H1 (cell line): ENCODE measurements at regions not wholly inside any gene's neighbourhood (a gene's known extent, or its start where the extent isn't known, plus 50 kb on each side); places are given as distances from the start of the nearest gene placed in this dataset.

Source experiments
- MAX ChIP-seq: IDR thresholded peaks from 2 replicates; pipeline ENCODE4 v1.6.1; 2012; ENCODE audit warnings: inconsistent platforms
- RAD21 ChIP-seq, 2 experiments: IDR thresholded peaks in 1 of 2; conservative IDR thresholded peaks in 1 of 2; 2 replicates each; pipeline ENCODE4 v1.6.1; 2011; ENCODE audit warnings: low read depth in 2 of 2, low read length in 2 of 2, improper control_type of control experiment in 1 of 2, inconsistent platforms in 1 of 2, mild to moderate bottlenecking in 1 of 2, moderate library complexity in 1 of 2
- RXRA ChIP-seq: IDR thresholded peaks from 2 replicates; pipeline ENCODE4 v1.6.1; 2011; ENCODE audit warnings: low read depth, mild to moderate bottlenecking, low read length, moderate library complexity; ENCODE audit not compliant: insufficient read depth
- SIX5 ChIP-seq: IDR thresholded peaks from 2 replicates; pipeline ENCODE4 v1.6.1; 2011; ENCODE audit warnings: mild to moderate bottlenecking, low read depth, low read length
- TAF7 ChIP-seq: optimal IDR thresholded peaks from 2 replicates; pipeline ENCODE3; 2011; ENCODE audit warnings: low read depth, mild to moderate bottlenecking, inconsistent platforms, low read length, moderate library complexity, borderline replicate concordance

- TF ChIP-seq RAD21 (IDR thresholded peaks at IDR 0.05 in 1 of 2, conservative IDR thresholded peaks at IDR 0.05 in 1 of 2; ENCODE audit: low read depth in 2 of 2, low read length in 2 of 2), result no peak
- TF ChIP-seq MAX, result no peak
- no peak for TF ChIP-seq RXRA
- TF ChIP-seq TAF7, result no peak
- no peak for TF ChIP-seq SIX5
- TF ChIP-seq, all 59 proteins: peak for 0
Measured at GRCh38 chr1:72433591-72433990, 151.3 kb upstream of the NEGR1 start (continued).
